ENCODE measurements at regions not wholly inside any gene's neighbourhood (a gene's known extent, or its start where the extent isn't known, plus 50 kb on each side); places are given as distances from the start of the nearest gene placed in this dataset.

DNA sequence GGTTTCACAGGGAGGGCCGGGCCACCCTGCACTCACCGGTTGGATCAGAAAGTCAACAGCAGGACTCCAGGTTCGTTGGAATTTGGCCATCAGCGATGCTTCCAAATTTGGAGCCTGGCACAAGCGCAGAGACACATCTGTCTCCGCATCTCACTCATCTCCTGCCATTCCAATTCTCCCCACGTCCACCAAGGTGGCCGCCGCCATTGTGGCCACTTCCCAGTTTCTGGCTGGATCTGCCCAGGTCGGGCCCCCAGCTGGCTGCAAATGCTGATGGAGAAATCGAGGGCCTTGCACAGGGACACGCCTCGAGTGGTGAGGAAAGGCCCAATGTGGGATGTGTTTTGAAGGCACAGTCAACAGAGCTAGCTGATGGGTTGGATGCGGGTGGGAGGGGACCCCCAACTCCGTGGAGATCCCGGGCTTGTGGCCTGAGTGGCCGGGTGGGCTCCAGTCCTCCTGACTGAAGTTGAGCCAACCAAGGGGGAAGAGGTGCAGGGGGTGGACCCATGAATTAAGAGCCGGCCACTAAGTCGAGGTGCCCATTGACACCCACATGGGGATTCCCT is 102.7 kb downstream of the CRYAA start:
- H3K27me3 Mint-ChIP-seq (ENCODE audit: low read depth): no peaks in the 10 kb centered on the region
- H3K4me1 Mint-ChIP-seq (ENCODE audit: low read depth): no peaks in the 10 kb centered on the region
- no peak overlapping the region for H3K4me3 Mint-ChIP-seq
- H3K36me3 Mint-ChIP-seq (ENCODE audit: low read depth): no peaks in the 10 kb centered on the region
- H3K27ac Mint-ChIP-seq: no peak overlapping the region
- no peak for DNase-seq (ENCODE audit: low spot score)
- no peaks in the 10 kb centered on the region for H3K9me3 Mint-ChIP-seq

GRCh38 chr21:43270800-43271301 is 102.0 kb downstream of the CRYAA start:
- Mint-ChIP-seq H3K36me3 (ENCODE audit: low read depth) (no peaks in the 10 kb centered on the region), H3K4me3 (no peak overlapping the region), H3K27me3 (ENCODE audit: low read depth) (no peaks in the 10 kb centered on the region), H3K27ac (no peak overlapping the region), H3K4me1 (ENCODE audit: low read depth) (no peaks in the 10 kb centered on the region), H3K9me3 (no peaks in the 10 kb centered on the region)
- no peak for DNase-seq (ENCODE audit: low spot score)

- H3K27me3 Mint-ChIP-seq (ENCODE audit: low read depth): no peaks in the 10 kb centered on the region
- DNase-seq (ENCODE audit: low spot score): no peak
- H3K4me1 Mint-ChIP-seq (ENCODE audit: low read depth): no peaks in the 10 kb centered on the region
- H3K36me3 Mint-ChIP-seq (ENCODE audit: low read depth): no peaks in the 10 kb centered on the region
- no peak overlapping the region for H3K4me3 Mint-ChIP-seq
- no peaks in the 10 kb centered on the region for H3K9me3 Mint-ChIP-seq
- H3K27ac Mint-ChIP-seq: no peak overlapping the region
These were observed 101.3 kb downstream of the CRYAA start for GRCh38 chr21:43269957-43270705.

DNA sequence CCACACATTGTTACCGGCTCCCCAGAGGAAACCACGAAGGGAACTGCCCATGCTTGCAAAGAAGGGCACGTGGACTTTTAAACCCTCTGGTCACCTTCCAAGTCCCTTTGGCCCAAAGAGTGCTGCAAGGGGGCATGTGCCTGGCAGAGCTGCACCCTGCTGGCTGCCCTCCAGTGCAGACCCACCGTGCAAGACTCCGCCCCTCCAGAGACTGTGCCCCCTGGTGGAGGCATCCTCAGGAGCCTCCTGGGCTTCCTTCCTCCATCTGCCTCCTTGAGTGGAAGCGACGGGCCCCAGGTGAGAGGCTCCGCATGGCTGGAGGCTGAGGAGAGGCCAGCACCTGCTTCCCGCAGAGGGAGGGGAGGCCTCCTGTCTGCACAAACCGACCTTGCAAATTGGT is 100.6 kb downstream of the CRYAA start:
- H3K4me1 Mint-ChIP-seq (ENCODE audit: low read depth): no peaks in the 10 kb centered on the region
- H3K36me3 Mint-ChIP-seq (ENCODE audit: low read depth): no peaks in the 10 kb centered on the region
- H3K4me3 Mint-ChIP-seq: no peak overlapping the region
- H3K27ac Mint-ChIP-seq: no peak overlapping the region
- DNase-seq (ENCODE audit: low spot score): no peak
- H3K9me3 Mint-ChIP-seq: no peaks in the 10 kb centered on the region
- no peaks in the 10 kb centered on the region for H3K27me3 Mint-ChIP-seq (ENCODE audit: low read depth)

DNA sequence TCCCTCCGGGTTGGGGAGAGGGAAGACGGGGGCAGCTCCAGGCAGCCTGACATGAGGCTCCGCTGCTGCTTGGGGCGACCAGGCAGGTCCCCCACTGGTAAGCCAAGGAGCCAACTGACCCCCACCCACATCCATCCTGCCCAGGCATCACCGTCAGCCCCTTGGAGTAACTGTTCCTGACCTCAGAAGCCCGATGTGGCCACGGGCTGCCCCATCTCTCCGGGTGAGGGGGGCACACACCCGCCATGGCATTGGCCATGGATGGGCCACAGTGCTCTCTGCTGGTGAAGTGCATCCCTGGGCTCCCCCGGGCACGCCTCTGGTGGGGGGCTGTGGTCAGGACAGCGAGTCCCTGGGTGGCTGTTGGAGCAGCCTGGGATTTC is 100.0 kb downstream of the CRYAA start:
- Mint-ChIP-seq H3K4me3 (no peak overlapping the region), H3K36me3 (ENCODE audit: low read depth) (no peaks in the 10 kb centered on the region), H3K27ac (no peak overlapping the region), H3K27me3 (ENCODE audit: low read depth) (no peaks in the 10 kb centered on the region), H3K4me1 (ENCODE audit: low read depth) (no peaks in the 10 kb centered on the region), H3K9me3 (no peaks in the 10 kb centered on the region)
- no peak for DNase-seq (ENCODE audit: low spot score)

DNA sequence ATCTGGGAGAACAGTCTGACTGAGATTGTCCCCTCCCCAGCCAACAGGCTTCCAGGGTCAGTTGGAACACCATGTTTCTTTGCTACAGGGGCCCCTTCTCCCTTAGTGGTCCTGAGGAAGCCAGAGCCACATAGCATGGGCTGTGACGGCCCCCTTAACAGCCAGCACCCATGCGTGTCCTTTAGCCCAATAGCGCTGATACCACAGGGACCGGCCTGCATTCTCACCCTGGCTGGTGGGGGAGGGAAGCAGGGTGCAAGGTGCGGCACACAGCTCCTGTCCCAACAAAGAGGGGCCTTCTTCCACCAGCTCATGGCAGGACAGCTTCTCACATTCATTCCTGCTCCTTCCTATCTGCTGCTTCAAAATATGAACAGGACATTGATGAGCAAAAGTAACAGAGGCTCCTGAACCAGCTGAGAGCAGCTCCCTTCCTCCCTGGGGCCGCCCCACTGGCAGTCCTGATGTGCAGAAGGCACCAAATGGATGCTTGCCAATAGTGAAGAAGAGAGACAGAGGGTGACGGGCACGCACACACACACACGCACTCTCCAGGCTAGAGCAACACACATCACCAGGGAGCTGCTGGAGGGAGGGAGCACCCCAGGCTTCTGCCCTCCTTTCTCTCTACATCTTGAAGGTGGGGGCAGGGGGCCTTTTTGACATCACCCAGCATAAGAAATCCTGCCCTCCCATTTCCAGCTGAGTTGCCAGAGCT is 99.4 kb downstream of the CRYAA start:
- H3K4me3 Mint-ChIP-seq: no peak overlapping the region
- H3K27ac Mint-ChIP-seq: no peak overlapping the region
- H3K9me3 Mint-ChIP-seq: no peaks in the 10 kb centered on the region
- H3K36me3 Mint-ChIP-seq (ENCODE audit: low read depth): no peaks in the 10 kb centered on the region
- no peaks in the 10 kb centered on the region for H3K4me1 Mint-ChIP-seq (ENCODE audit: low read depth)
- no peaks in the 10 kb centered on the region for H3K27me3 Mint-ChIP-seq (ENCODE audit: low read depth)
- DNase-seq (ENCODE audit: low spot score): no peak

DNA sequence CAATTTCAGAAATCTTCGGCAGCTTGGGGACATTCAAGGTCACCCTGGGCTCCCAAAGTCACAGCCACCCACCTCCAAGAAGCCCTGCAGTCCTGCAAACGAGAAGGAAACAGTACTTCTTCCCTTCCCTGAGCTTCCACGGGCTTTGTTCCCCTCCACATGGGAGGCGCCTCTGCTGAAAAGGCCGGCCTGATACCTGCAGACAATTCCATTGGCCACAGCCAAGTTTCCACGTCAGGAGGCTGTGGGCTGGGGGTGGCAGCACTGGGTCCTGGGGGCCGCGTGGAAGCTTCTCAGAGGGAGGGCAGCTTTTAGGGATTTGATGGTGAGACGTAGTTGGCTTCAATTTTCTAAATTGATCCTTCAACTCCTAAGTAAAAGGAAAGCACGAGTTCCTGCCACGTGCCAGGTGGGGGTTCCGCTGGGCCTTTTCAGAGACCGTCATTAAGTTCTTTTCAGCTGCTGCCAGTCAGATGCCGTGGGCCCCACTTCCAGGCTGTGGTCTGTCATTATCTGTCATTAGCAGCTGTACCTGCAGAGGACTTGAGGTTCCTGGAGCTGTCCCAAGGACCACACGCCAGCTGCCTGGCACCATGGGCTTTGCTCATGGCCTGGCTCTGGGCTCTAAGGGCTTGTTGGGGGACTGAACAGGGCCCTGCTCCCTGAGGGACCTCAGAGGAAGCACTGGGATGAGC is 98.7 kb downstream of the CRYAA start:
- H3K4me3 Mint-ChIP-seq: no peak overlapping the region
- H3K4me1 Mint-ChIP-seq (ENCODE audit: low read depth): no peaks in the 10 kb centered on the region
- H3K36me3 Mint-ChIP-seq (ENCODE audit: low read depth): no peaks in the 10 kb centered on the region
- no peaks in the 10 kb centered on the region for H3K27me3 Mint-ChIP-seq (ENCODE audit: low read depth)
- DNase-seq (ENCODE audit: low spot score): no peak
- H3K9me3 Mint-ChIP-seq: peaks cover 2% of the 10 kb centered on the region
- H3K27ac Mint-ChIP-seq: no peak overlapping the region

GRCh38 chr21:43266534-43266933 is 97.7 kb downstream of the CRYAA start:
- Mint-ChIP-seq H3K27ac (no peak overlapping the region), H3K4me1 (ENCODE audit: low read depth) (no peaks in the 10 kb centered on the region), H3K36me3 (ENCODE audit: low read depth) (no peaks in the 10 kb centered on the region), H3K27me3 (ENCODE audit: low read depth) (no peaks in the 10 kb centered on the region), H3K4me3 (no peak overlapping the region), H3K9me3 (peaks cover 2% of the 10 kb centered on the region)
- no peak for DNase-seq (ENCODE audit: low spot score)

GRCh38 chr21:43262427-43262826 is 93.6 kb downstream of the CRYAA start:
- Mint-ChIP-seq H3K27me3 (ENCODE audit: low read depth) (no peaks in the 10 kb centered on the region), H3K36me3 (ENCODE audit: low read depth) (no peaks in the 10 kb centered on the region)

More at GRCh38 chr21:43262427-43262826, 93.6 kb downstream of the CRYAA start:
- Mint-ChIP-seq H3K27ac (no peak overlapping the region), H3K9me3 (peaks cover 2% of the 10 kb centered on the region), H3K4me3 (no peak overlapping the region), H3K4me1 (ENCODE audit: low read depth) (no peaks in the 10 kb centered on the region)
- no peak for DNase-seq (ENCODE audit: low spot score)
